Right renal cortex interstitium (tissue), 3 donors: ENCODE measurements at regions not wholly inside any gene's neighbourhood (a gene's known extent, or its start where the extent isn't known, plus 50 kb on each side); places are given as distances from the start of the nearest gene placed in this dataset.

Experiments used
- DNase-seq, 3 donors: peaks; one replicate each; pipeline ENCODE4 v3.0.0-alpha.2; 2013; ENCODE audit warnings: low read depth in 3 of 3, low spot score in 2 of 3

GRCh38 chr18:78675231-78675630, 304.4 kb upstream of the SALL3 start:
- DNase-seq: no peak

- no peak for DNase-seq
These were observed 302.8 kb upstream of the SALL3 start for GRCh38 chr18:78676622-78677482.

- DNase-seq: no peak
These were observed 301.9 kb upstream of the SALL3 start for GRCh38 chr18:78677483-78678317.

GRCh38 chr18:78678318-78678695, 301.3 kb upstream of the SALL3 start:
- no peak for DNase-seq

GRCh38 chr18:78679031-78679430, 300.6 kb upstream of the SALL3 start:
- DNase-seq: no peak

DNA sequence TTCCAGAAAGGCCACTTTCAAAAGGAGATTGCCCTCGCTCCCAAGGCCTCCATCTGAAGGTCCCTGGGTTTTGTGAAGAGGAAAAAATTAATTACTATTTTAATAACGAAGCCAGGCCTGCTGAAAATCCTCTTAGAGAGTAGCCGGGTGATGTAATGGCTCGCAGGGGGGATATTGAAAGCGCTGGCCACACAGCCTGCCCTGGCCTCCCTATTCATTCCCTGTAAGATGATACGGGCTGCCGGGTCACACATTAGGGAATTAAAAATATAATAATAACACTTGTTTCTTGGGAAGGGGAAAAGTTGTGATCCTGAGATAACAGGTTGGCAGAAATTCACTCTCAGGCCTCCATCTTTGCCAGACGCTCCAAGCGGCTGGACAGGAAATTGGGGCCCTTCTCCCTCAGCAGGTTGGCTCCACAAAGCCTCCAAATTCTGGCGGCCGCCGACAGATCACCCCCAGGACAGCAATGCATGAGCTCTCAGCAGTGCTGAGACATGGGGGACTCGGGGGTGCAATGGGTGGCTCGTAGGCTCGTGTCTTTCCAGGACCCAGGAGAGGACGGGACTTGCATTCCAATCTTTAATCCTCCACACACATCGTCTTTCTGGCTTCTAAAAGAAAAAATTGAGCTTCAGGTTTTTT, 299.9 kb upstream of the SALL3 start:
- no peak for DNase-seq

DNA sequence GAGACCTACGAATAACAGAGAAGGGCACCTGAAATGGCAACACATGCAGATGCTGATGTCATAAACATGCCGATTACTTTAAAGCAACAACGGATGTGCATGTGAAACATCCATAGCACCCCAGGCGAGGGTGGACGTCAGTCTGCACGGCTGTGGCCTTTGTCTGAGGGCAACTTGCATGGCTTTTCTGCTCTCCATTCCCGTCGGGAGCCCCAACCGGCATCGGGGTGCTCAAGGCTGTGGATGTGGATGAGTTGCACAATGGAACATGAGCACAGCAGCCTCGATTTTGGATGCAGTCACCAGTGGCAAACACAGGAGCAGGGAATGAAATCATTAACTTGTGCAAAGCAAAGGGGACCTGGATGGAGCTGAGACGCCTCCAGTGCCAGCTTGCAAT, 298.2 kb upstream of the SALL3 start:
- DNase-seq: no peak

GRCh38 chr18:78681934-78682333, 297.7 kb upstream of the SALL3 start:
- DNase-seq: no peak

- no peak for DNase-seq
These were observed 296.9 kb upstream of the SALL3 start for GRCh38 chr18:78682716-78683115.

DNA sequence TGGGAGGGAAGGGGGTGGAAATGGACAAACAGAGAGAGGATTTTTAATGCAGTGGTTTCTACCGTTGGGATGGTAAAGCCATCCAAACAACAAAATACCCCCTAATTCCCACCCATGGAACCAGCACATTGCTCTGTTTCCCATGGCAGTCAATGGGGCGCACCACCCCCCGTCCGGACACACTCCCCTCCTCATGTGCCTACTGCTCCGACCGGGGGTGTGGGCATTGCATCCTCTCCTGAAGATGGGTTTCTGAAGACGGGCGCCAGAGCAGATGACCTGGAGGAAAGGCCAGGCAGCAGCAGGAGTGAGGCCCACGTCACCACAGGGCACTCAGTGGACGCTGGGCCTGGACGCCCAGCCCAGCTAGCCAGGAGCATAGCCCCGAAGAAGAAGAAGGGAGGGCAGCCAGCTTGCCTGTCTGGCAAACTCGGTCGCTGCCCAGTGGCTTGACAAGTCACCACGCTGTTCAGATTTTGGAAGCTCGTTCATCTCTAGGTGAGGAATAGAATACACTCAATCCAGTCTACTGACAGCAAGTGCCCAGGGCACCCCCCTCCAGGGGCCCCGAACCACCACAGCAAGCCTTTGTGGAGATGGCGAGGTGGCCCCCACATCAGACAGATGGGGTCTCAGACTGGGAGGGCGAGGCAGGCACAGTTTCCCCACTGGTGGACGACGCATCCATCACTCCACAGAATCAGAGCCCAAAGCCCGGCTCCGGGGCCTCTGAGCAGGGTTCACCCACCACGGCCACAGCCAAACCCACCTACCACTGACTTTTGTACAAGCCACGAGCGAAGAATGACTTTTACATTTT, 296.2 kb upstream of the SALL3 start:
- no peak for DNase-seq

- no peak for DNase-seq
These were observed 294.2 kb upstream of the SALL3 start for GRCh38 chr18:78685250-78685979.

DNA sequence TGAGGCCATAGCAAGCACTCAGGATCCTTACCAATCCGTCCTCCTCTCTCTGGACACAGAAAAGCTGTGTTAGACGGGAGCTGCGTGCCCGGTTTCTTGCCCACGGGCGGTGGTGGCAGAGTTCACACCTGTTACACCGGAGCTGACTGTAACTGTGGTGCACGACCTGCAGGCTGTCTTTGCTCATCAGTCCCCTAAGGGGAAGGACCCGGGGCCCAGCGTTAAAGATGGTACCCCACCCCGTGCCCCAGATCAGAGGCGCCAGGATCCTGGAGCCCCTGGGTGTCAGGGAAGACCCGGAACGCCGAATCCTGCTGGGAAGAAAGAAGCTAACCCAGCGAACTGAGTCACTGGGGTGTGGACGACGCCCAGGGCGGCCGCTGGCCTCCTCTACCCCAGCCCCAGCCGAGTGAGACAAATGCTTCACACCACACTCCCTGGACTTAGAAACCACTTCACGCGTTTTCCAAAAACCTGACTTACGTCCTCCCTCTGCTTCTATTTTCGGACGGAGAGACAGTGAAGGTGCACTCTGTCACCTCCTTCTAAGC, 293.6 kb upstream of the SALL3 start:
- DNase-seq: no peak

DNA sequence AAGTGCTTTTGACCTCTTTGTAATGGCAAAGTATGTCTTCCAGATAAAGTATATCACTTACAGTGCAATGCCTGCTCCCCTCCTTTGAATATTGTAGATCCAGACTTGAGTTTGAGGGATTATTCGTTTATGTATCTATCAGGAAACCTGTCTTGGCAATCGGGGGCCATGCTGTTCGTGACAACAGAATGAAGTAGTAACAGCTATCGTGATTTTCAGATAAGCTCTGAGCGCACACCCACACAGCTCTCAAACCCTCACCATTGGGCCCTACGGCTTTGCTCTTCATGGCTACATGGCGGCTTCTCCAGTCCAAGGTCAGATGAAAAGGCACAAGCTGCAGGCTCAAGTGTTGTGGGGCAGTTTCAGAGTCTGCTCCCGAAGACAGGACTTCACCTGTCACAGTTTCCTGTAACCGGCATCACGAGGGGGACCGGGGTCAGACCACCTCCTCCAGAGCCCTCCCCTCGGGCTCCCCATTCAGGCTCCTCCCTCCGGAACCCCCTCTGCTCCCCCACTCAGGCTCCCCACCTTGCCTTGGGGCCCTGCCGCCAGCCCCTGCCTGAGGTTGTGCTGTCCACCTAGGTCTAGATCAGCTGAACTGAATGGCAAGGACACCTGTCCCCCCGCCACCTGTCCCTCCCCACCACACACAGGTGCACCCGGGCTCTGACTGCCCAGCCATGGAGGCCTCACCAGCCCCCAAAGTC, 292.5 kb upstream of the SALL3 start:
- no peak for DNase-seq

DNA sequence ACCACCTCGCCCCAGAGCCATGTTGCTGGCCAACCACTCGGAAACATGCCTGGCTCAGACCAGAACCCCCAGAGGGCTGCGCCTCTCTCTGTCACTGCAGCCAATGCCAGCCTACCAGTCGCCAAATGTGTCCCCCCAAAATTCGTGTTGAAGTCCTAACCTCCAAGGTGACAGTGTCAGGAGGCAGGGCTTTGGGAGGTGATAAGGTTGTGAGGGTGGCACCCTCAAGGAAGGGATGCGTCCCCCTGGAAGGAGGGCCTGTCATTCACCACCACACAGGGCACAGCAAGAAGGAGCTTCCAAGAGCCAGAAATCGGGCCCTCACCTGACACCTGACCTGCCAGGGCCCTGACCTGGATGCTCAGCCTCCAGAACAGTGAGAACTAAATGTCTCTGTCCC, 291.9 kb upstream of the SALL3 start:
- DNase-seq: no peak

- no peak for DNase-seq
These were observed 291.4 kb upstream of the SALL3 start for GRCh38 chr18:78688249-78688648.

GRCh38 chr18:78688916-78689315, 290.7 kb upstream of the SALL3 start:
- DNase-seq: no peak

DNA sequence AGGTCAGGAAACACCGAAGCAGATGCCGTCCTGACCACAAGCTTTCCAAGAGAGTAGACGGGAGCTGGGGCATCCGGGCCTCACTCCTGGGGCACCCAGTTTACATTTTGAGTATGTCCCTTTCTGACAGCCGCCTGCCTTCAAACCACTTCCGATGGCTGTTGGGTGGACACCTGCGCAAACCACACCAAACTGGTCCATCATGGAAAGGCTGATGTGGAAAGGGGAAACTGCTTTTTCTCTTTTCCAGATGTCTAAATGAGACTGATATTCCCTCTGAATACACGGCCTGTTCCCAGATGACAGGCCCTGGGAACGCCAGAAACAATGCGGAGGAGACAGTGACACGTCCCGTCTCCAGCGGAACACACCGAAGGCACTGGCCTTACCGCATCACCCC, 290.0 kb upstream of the SALL3 start:
- no peak for DNase-seq

DNA sequence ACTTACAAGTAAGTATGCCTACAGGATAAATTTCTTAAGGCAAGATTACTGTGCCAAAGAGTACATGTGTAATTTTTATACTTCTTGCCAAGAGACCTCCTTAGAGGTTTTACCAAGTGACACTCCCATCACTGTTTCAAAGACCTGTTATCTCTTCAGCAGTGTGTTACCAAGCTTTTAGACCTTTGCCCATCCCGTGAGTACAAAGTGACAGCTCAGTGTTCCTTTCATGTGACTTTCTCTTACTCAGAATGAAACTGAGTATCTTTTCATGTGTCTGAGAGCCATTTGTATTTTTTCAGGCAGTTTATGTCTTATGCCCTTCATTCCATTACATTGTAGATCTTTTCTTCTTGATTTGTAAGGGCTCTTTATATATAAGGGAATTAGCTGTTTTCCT, 287.5 kb upstream of the SALL3 start:
- DNase-seq: no peak

GRCh38 chr18:78693429-78693828, 286.2 kb upstream of the SALL3 start:
- DNase-seq: no peak
